HEK293 (cell line): ENCODE measurements at regions not wholly inside any gene's neighbourhood (a gene's known extent, or its start where the extent isn't known, plus 50 kb on each side); places are given as distances from the start of the nearest gene placed in this dataset.

Source experiments
- HOXA7 ChIP-seq: sonication (generic); formaldehyde crosslinking; IDR thresholded peaks from 2 replicates; pipeline ENCODE4 v1.8.1; 2022; ENCODE audit warnings: missing genetic modification reagents, borderline replicate concordance
- ZBTB1 ChIP-seq: fragments of 450-650 bp; formaldehyde crosslinking; IDR thresholded peaks from 2 replicates; pipeline ENCODE4 v1.5.1; 2016; ENCODE audit warnings: missing biosample characterization, missing genetic modification characterization
- ZNF23 ChIP-seq: fragments of 450-650 bp; formaldehyde crosslinking; IDR thresholded peaks from 2 replicates; pipeline ENCODE4 v1.5.1; 2016; ENCODE audit warnings: missing biosample characterization, missing genetic modification characterization, borderline replicate concordance
- ZNF350 ChIP-seq: fragments of 450-650 bp; formaldehyde crosslinking; IDR thresholded peaks from 2 replicates; pipeline ENCODE4 v1.5.0; 2017; ENCODE audit warnings: missing biosample characterization, mild to moderate bottlenecking, missing genetic modification characterization
- ZNF423 ChIP-seq: fragments of 450-650 bp; formaldehyde crosslinking; IDR thresholded peaks from 2 replicates; pipeline ENCODE4 v1.5.1; 2016; ENCODE audit warnings: missing biosample characterization, missing genetic modification characterization
- ZNF473 ChIP-seq: fragments of 450-650 bp; formaldehyde crosslinking; IDR thresholded peaks from 2 replicates; pipeline ENCODE4 v1.5.1; 2017; ENCODE audit warnings: missing biosample characterization, missing genetic modification characterization
- ZNF48 ChIP-seq: fragments of 450-650 bp; formaldehyde crosslinking; IDR thresholded peaks from 2 replicates; pipeline ENCODE4 v1.5.1; 2016; ENCODE audit warnings: missing biosample characterization, missing genetic modification characterization
- TF ChIP-seq, protein P1 (sequence below): fragments of 450-650 bp; formaldehyde crosslinking; IDR thresholded peaks from 2 replicates; pipeline ENCODE4 v1.5.1; 2016; ENCODE audit warnings: missing biosample characterization, missing genetic modification characterization
- TF ChIP-seq, protein P2 (sequence below): fragments of 450-650 bp; formaldehyde crosslinking; IDR thresholded peaks from 2 replicates; pipeline ENCODE4 v1.5.1; 2016; ENCODE audit warnings: missing biosample characterization, missing genetic modification characterization, borderline replicate concordance

DNA sequence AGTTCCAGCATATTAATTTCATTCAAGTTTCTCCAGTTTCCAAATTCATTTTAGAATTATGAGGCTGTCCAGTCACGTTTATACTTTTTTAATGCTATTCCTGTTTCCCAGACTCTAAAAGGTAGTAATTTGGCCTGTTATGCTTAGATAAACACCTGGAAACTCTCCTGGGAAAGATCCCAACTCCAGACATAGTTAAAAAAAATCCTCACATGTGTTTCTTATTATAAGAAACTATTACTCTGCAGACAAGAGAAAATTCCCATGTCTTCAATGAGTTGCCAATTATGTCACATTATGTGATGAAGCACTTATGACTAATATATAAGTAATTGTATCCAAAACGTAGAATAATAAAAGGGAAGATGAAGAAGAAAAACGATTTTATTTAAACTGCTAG lies 137.1 kb upstream of the TMC3 start:
- TF ChIP-seq, protein P1, sequence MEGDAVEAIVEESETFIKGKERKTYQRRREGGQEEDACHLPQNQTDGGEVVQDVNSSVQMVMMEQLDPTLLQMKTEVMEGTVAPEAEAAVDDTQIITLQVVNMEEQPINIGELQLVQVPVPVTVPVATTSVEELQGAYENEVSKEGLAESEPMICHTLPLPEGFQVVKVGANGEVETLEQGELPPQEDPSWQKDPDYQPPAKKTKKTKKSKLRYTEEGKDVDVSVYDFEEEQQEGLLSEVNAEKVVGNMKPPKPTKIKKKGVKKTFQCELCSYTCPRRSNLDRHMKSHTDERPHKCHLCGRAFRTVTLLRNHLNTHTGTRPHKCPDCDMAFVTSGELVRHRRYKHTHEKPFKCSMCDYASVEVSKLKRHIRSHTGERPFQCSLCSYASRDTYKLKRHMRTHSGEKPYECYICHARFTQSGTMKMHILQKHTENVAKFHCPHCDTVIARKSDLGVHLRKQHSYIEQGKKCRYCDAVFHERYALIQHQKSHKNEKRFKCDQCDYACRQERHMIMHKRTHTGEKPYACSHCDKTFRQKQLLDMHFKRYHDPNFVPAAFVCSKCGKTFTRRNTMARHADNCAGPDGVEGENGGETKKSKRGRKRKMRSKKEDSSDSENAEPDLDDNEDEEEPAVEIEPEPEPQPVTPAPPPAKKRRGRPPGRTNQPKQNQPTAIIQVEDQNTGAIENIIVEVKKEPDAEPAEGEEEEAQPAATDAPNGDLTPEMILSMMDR = no peak
- TF ChIP-seq HOXA7 (CRISPR knock-in tag) (no peak), ZNF23 (tag by site-specific recombination) (no peak), ZNF423 (tag by site-specific recombination) (no peak), ZNF473 (tag by site-specific recombination) (no peak), ZNF48 (tag by site-specific recombination) (no peak), ZNF350 (no peak), ZBTB1 (tag by site-specific recombination) (no peak)
- TF ChIP-seq, protein P2, sequence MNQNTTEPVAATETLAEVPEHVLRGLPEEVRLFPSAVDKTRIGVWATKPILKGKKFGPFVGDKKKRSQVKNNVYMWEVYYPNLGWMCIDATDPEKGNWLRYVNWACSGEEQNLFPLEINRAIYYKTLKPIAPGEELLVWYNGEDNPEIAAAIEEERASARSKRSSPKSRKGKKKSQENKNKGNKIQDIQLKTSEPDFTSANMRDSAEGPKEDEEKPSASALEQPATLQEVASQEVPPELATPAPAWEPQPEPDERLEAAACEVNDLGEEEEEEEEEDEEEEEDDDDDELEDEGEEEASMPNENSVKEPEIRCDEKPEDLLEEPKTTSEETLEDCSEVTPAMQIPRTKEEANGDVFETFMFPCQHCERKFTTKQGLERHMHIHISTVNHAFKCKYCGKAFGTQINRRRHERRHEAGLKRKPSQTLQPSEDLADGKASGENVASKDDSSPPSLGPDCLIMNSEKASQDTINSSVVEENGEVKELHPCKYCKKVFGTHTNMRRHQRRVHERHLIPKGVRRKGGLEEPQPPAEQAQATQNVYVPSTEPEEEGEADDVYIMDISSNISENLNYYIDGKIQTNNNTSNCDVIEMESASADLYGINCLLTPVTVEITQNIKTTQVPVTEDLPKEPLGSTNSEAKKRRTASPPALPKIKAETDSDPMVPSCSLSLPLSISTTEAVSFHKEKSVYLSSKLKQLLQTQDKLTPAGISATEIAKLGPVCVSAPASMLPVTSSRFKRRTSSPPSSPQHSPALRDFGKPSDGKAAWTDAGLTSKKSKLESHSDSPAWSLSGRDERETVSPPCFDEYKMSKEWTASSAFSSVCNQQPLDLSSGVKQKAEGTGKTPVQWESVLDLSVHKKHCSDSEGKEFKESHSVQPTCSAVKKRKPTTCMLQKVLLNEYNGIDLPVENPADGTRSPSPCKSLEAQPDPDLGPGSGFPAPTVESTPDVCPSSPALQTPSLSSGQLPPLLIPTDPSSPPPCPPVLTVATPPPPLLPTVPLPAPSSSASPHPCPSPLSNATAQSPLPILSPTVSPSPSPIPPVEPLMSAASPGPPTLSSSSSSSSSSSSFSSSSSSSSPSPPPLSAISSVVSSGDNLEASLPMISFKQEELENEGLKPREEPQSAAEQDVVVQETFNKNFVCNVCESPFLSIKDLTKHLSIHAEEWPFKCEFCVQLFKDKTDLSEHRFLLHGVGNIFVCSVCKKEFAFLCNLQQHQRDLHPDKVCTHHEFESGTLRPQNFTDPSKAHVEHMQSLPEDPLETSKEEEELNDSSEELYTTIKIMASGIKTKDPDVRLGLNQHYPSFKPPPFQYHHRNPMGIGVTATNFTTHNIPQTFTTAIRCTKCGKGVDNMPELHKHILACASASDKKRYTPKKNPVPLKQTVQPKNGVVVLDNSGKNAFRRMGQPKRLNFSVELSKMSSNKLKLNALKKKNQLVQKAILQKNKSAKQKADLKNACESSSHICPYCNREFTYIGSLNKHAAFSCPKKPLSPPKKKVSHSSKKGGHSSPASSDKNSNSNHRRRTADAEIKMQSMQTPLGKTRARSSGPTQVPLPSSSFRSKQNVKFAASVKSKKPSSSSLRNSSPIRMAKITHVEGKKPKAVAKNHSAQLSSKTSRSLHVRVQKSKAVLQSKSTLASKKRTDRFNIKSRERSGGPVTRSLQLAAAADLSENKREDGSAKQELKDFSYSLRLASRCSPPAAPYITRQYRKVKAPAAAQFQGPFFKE (tag by site-specific recombination) = no peak
